ENCODE measurements at regions not wholly inside any gene's neighbourhood (a gene's known extent, or its start where the extent isn't known, plus 50 kb on each side); places are given as distances from the start of the nearest gene placed in this dataset.

GRCh38 chr1:110260194-110260593 is 50.1 kb downstream of the KCNC4 start:
- H2AFZ ChIP-seq (ENCODE audit: low read length): no peak overlapping the region
- POLR2A ChIA-PET: no interaction called here
- H3K36me3 ChIP-seq (ENCODE audit: insufficient read depth, low read length): no peaks in the 10 kb centered on the region
- no peaks in the 10 kb centered on the region for H4K20me1 ChIP-seq (ENCODE audit: insufficient read depth, low read length)
- no peak for DNase-seq (ENCODE audit: low spot score)
- intact Hi-C loops (cut with micrococcal nuclease; ENCODE audit: unreplicated experiment): no loop called here
- H3K9me3 ChIP-seq (ENCODE audit: low read length): no peaks in the 10 kb centered on the region
- TF ChIP-seq CTCF (conservative IDR thresholded peaks at IDR 0.05; ENCODE audit: low read length) (no peak), EZH2phosphoT487 (IDR thresholded peaks at IDR 0.05; ENCODE audit: borderline replicate concordance, low read depth, low read length) (no peak)
- H3K27ac ChIP-seq (ENCODE audit: low read depth, low read length, poor library complexity, severe bottlenecking): no peak overlapping the region
- H3K79me2 ChIP-seq (ENCODE audit: insufficient read depth, low read depth, low read length): no peaks in the 10 kb centered on the region
- CTCF ChIA-PET (ENCODE audit: unreplicated experiment): no interaction called here
- H3K9me2 ChIP-seq (ENCODE audit: insufficient read depth, low read length): no peaks in the 10 kb centered on the region
- BruUV-seq (replicated peaks): no TSS peak
- no peaks in the 10 kb centered on the region for H3K4me1 ChIP-seq (ENCODE audit: insufficient read depth, low read length, poor library complexity, severe bottlenecking)
- H3K4me2 ChIP-seq (ENCODE audit: low read length): no peak overlapping the region
- no peak overlapping the region for H3K4me3 ChIP-seq (ENCODE audit: low read depth, low read length, poor library complexity, severe bottlenecking)

- H3K4me2 ChIP-seq (ENCODE audit: low read length): no peak overlapping the region
- TF ChIP-seq CTCF (conservative IDR thresholded peaks at IDR 0.05; ENCODE audit: low read length): no peak
- no peak for TF ChIP-seq EZH2phosphoT487 (IDR thresholded peaks at IDR 0.05; ENCODE audit: borderline replicate concordance, low read depth, low read length)
- no peak overlapping the region for H3K27ac ChIP-seq (ENCODE audit: low read depth, low read length, poor library complexity, severe bottlenecking)
- no peak overlapping the region for H2AFZ ChIP-seq (ENCODE audit: low read length)
- no peaks in the 10 kb centered on the region for H3K79me2 ChIP-seq (ENCODE audit: insufficient read depth, low read depth, low read length)
- no peaks in the 10 kb centered on the region for H3K9me3 ChIP-seq (ENCODE audit: low read length)
- no peak overlapping the region for H3K4me3 ChIP-seq (ENCODE audit: low read depth, low read length, poor library complexity, severe bottlenecking)
- ChIA-PET CTCF (ENCODE audit: unreplicated experiment) (no interaction called here), POLR2A (no interaction called here)
- no peak for DNase-seq (ENCODE audit: low spot score)
- H3K9me2 ChIP-seq (ENCODE audit: insufficient read depth, low read length): no peaks in the 10 kb centered on the region
- no TSS peak for BruUV-seq (replicated peaks)
- intact Hi-C loops (cut with micrococcal nuclease; ENCODE audit: unreplicated experiment): no loop called here
- H3K4me1 ChIP-seq (ENCODE audit: insufficient read depth, low read length, poor library complexity, severe bottlenecking): no peaks in the 10 kb centered on the region
- no peaks in the 10 kb centered on the region for H4K20me1 ChIP-seq (ENCODE audit: insufficient read depth, low read length)
- no peaks in the 10 kb centered on the region for H3K36me3 ChIP-seq (ENCODE audit: insufficient read depth, low read length)
Observed at GRCh38 chr1:110262296-110262695, 52.2 kb downstream of the KCNC4 start.

- no peaks in the 10 kb centered on the region for H3K4me1 ChIP-seq (ENCODE audit: insufficient read depth, low read length, poor library complexity, severe bottlenecking)
- ChIA-PET POLR2A (no interaction called here), CTCF (ENCODE audit: unreplicated experiment) (no interaction called here)
- BruUV-seq (replicated peaks): no TSS peak
- H3K9me3 ChIP-seq (ENCODE audit: low read length): no peaks in the 10 kb centered on the region
- peak; percentile 23 for DNase-seq (ENCODE audit: low spot score)
- H2AFZ ChIP-seq (ENCODE audit: low read length): no peak overlapping the region
- H3K36me3 ChIP-seq (ENCODE audit: insufficient read depth, low read length): no peaks in the 10 kb centered on the region
- no peak overlapping the region for H3K4me2 ChIP-seq (ENCODE audit: low read length)
- TF ChIP-seq EZH2phosphoT487 (IDR thresholded peaks at IDR 0.05; ENCODE audit: borderline replicate concordance, low read depth, low read length) (no peak), CTCF (conservative IDR thresholded peaks at IDR 0.05; ENCODE audit: low read length) (0 out of 2 replicates have a peak, but pooled peaks have one; percentile 37)
- no peak overlapping the region for H3K4me3 ChIP-seq (ENCODE audit: low read depth, low read length, poor library complexity, severe bottlenecking)
- no peaks in the 10 kb centered on the region for H4K20me1 ChIP-seq (ENCODE audit: insufficient read depth, low read length)
- H3K27ac ChIP-seq (ENCODE audit: low read depth, low read length, poor library complexity, severe bottlenecking): no peak overlapping the region
- intact Hi-C loops (cut with micrococcal nuclease; ENCODE audit: unreplicated experiment): no loop called here
- H3K79me2 ChIP-seq (ENCODE audit: insufficient read depth, low read depth, low read length): no peaks in the 10 kb centered on the region
- no peaks in the 10 kb centered on the region for H3K9me2 ChIP-seq (ENCODE audit: insufficient read depth, low read length)
Observed at GRCh38 chr1:110262846-110263631, 52.9 kb downstream of the KCNC4 start.
